ENCODE measurements at regions not wholly inside any gene's neighbourhood (a gene's known extent, or its start where the extent isn't known, plus 50 kb on each side); places are given as distances from the start of the nearest gene placed in this dataset.
A peak's percentile ranks its signal among the peaks of the same experiment; 100 is the strongest.

DNA sequence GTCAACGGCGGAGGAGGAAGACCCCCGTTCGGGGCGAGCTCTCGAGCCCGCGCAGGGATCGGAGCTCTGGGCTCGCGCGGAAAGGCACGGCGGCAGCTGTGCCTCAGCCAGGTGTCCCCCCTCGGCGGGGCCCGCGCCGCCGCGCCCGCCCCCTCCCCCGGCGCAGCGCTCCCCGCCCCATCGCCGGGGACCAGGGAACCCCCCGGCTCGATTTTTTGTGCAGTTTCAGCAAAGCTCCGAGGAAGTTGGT is 110.0 kb downstream of the KCNRG start:
- Histone ChIP-seq H3K4me3 (peak overlapping the region; percentile 85 to 98 (median 96)), H3K9me3 (no peaks in the 10 kb centered on the region), H3K27ac (peak overlapping the region; percentile 98 to 100 (median 100)), H3K4me1 (peaks cover 7 to 13% (median 12%) of the 10 kb centered on the region in 3 donors), H3K36me3 (no peaks in the 10 kb centered on the region), H3K27me3 (peaks cover 0 to 24% (median 2%) of the 10 kb centered on the region in 4 donors)
- 0 to 1% methylated on average over 7 to 31 of the region's 31 CpGs for WGBS, 2 donors
- FAIRE-seq (no peak), DNase-seq (peak in 1 of 6 donors; percentile 45), ATAC-seq (peak in 3 of 4 donors; percentile 17 to 23 (median 19))
- intact Hi-C loops (cut with DNase I): no loop called here
- TF ChIP-seq, protein P1, sequence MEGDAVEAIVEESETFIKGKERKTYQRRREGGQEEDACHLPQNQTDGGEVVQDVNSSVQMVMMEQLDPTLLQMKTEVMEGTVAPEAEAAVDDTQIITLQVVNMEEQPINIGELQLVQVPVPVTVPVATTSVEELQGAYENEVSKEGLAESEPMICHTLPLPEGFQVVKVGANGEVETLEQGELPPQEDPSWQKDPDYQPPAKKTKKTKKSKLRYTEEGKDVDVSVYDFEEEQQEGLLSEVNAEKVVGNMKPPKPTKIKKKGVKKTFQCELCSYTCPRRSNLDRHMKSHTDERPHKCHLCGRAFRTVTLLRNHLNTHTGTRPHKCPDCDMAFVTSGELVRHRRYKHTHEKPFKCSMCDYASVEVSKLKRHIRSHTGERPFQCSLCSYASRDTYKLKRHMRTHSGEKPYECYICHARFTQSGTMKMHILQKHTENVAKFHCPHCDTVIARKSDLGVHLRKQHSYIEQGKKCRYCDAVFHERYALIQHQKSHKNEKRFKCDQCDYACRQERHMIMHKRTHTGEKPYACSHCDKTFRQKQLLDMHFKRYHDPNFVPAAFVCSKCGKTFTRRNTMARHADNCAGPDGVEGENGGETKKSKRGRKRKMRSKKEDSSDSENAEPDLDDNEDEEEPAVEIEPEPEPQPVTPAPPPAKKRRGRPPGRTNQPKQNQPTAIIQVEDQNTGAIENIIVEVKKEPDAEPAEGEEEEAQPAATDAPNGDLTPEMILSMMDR (IDR thresholded peaks at IDR 0.05): no peak

DNA sequence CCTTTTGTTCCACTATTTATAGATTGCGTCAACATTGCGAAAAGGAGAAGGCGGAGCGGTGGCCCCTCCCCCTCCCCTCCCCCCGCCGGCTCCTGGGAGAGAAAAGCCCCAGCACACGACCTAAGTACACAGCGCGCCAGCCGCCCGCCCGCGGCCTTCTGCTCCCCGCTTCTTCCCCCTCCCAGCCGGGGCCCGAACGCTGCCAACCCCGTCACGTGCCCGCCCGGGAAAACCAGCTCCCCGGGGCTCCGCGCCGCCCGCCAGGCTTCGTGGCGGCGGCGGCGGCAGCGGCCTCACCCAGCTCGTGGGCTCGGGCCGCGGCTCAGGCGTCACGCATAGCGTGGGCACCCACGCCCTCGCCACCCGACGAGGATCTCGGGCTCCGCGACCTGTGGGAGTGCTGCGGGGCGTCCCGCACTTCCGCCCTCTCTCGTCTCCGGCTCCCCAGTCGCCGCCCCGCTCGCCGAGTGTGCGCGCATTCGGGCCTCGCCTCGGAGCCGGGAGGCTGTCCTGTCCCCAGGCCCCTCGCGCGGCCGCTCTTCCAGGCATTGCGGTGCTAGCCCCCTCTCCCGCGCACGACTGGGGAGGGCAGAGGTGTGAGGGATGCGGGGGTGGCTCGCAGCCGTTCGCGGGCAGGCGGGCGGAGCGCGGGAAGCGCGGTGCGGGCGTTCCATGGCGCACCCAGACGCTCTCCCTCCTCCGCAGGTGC is 110.5 kb downstream of the KCNRG start:
- Histone ChIP-seq H3K27me3 (peaks cover 0 to 24% (median 6%) of the 10 kb centered on the region in 4 donors), H3K9me3 (no peaks in the 10 kb centered on the region), H3K4me3 (peak overlapping the region; percentile 85 to 98 (median 96)), H3K27ac (peak overlapping the region; percentile 98 to 100 (median 100)), H3K4me1 (peaks cover 7 to 14% (median 12%) of the 10 kb centered on the region in 3 donors), H3K36me3 (no peaks in the 10 kb centered on the region)
- 2% methylated on average over 41 to 87 of the region's 87 CpGs for WGBS, 2 donors
- peak; percentile 95 to 98 (median 96) for DNase-seq
- peak; percentile 65 to 76 (median 72) for ATAC-seq
- TF ChIP-seq, protein P1 (IDR thresholded peaks at IDR 0.05): no peak
- intact Hi-C loops (cut with DNase I): no loop called here
- no peak for FAIRE-seq

GRCh38 chr13:50126263-50126992 is 111.2 kb downstream of the KCNRG start:
- intact Hi-C loops (cut with DNase I): no loop called here
- peaks cover 7 to 14% (median 12%) of the 10 kb centered on the region in 3 donors for H3K4me1 ChIP-seq
- no peaks in the 10 kb centered on the region for H3K9me3 ChIP-seq
- peak in 1 of 6 donors; percentile 56 for DNase-seq
- no peak for ATAC-seq
- H3K27me3 ChIP-seq: peaks cover 2 to 27% (median 8%) of the 10 kb centered on the region in 4 donors
- H3K36me3 ChIP-seq: no peaks in the 10 kb centered on the region
- 61 to 63% methylated on average over 28 of the region's 28 CpGs for WGBS, 2 donors
- TF ChIP-seq, protein P1 (IDR thresholded peaks at IDR 0.05): no peak
- no peak for FAIRE-seq
- H3K27ac ChIP-seq: peak overlapping the region; percentile 98 to 100 (median 100)
- H3K4me3 ChIP-seq: peak overlapping the region; percentile 55 to 98 (median 90)

- H3K27me3 ChIP-seq: peaks cover 4 to 34% (median 13%) of the 10 kb centered on the region in 4 donors
- ATAC-seq (no peak), DNase-seq (peak in 3 of 6 donors; percentile 41 to 65 (median 42)), FAIRE-seq (no peak)
- intact Hi-C loops (cut with DNase I): no loop called here
- peaks cover 7 to 14% (median 12%) of the 10 kb centered on the region in 3 donors for H3K4me1 ChIP-seq
- H3K4me3 ChIP-seq: peak overlapping the region in 2 of 4 donors; percentile 2 to 27
- 61 to 67% methylated on average over 51 of the region's 51 CpGs for WGBS, 2 donors
- no peak overlapping the region for H3K27ac ChIP-seq
- no peaks in the 10 kb centered on the region for H3K9me3 ChIP-seq
- TF ChIP-seq, protein P1 (IDR thresholded peaks at IDR 0.05): no peak
- no peaks in the 10 kb centered on the region for H3K36me3 ChIP-seq
Observed at GRCh38 chr13:50126993-50127725, 111.9 kb downstream of the KCNRG start.

Measured in pancreas (tissue), 10 donors.